ENCODE measurements at regions not wholly inside any gene's neighbourhood (a gene's known extent, or its start where the extent isn't known, plus 50 kb on each side); places are given as distances from the start of the nearest gene placed in this dataset.

- TF ChIP-seq, protein P1, sequence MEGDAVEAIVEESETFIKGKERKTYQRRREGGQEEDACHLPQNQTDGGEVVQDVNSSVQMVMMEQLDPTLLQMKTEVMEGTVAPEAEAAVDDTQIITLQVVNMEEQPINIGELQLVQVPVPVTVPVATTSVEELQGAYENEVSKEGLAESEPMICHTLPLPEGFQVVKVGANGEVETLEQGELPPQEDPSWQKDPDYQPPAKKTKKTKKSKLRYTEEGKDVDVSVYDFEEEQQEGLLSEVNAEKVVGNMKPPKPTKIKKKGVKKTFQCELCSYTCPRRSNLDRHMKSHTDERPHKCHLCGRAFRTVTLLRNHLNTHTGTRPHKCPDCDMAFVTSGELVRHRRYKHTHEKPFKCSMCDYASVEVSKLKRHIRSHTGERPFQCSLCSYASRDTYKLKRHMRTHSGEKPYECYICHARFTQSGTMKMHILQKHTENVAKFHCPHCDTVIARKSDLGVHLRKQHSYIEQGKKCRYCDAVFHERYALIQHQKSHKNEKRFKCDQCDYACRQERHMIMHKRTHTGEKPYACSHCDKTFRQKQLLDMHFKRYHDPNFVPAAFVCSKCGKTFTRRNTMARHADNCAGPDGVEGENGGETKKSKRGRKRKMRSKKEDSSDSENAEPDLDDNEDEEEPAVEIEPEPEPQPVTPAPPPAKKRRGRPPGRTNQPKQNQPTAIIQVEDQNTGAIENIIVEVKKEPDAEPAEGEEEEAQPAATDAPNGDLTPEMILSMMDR (IDR thresholded peaks at IDR 0.05), result no peak
- TF ChIP-seq POLR2A (IDR thresholded peaks at IDR 0.05), result no peak
- no peak for TF ChIP-seq POLR2AphosphoS5 (IDR thresholded peaks at IDR 0.05; ENCODE audit: insufficient read depth in 1 of 2, low read depth in 1 of 2)
Measured at GRCh38 chr13:60873116-60873515, 476.1 kb downstream of the TDRD3 start.

Data from vagina (tissue), 2 donors.